Endothelial cell of umbilical vein (primary cell): ENCODE measurements at regions not wholly inside any gene's neighbourhood (a gene's known extent, or its start where the extent isn't known, plus 50 kb on each side); places are given as distances from the start of the nearest gene placed in this dataset.

Experiments used
- BruUV-seq: library from RNA; stranded (reverse); fragments of 400-500 nt; replicated peaks from 2 replicates; lab custom pipeline; 2021; lab: Mats Ljungman, UMichigan
- CTCF ChIA-PET: fragments of 300-600, 350-600 bp; sonication (Branson Sonifier 250); formaldehyde crosslinking; loops from one replicate; lab custom pipeline; 2021; ENCODE audit warnings: antibody characterized with exemption, inconsistent platforms; lab: Charles Lee
- POLR2A ChIA-PET: fragments of 300-600, 350-600 bp; sonication (Branson Sonifier 250); formaldehyde crosslinking; loops from one replicate; lab custom pipeline; 2021; ENCODE audit warnings: antibody characterized with exemption, inconsistent platforms; lab: Charles Lee
- DNase-seq: peaks from one replicate; pipeline ENCODE4 v3.0.0-alpha.2; 2011; ENCODE audit warnings: low read depth, low spot score
- FAIRE-seq: peaks from 2 replicates; lab custom pipeline; 2011; peaks lifted over from hg19 to GRCh38; lab: Jason Lieb, UNC
- H2AFZ ChIP-seq: 2 replicates; pipeline ENCODE4 v1.6.0; 2012; ENCODE audit warnings: low read depth, low read length, control low read depth, inconsistent platforms
- H3K27ac ChIP-seq: 2 replicates; pipeline ENCODE4 v1.5.1; 2011; ENCODE audit warnings: low read depth, mild to moderate bottlenecking, control low read depth, low read length, moderate library complexity; ENCODE audit not compliant: insufficient read depth
- H3K27me3 ChIP-seq, 2 experiments: 2 replicates each; pipeline versions ENCODE4 v1.6.0 to v1.6.1; 2011; ENCODE audit warnings: low read length in 2 of 2, mixed read lengths in 1 of 2; ENCODE audit not compliant: control insufficient read depth in 2 of 2, insufficient read depth in 2 of 2
- H3K36me3 ChIP-seq, 2 experiments: 2 replicates in 1 of 2; 3 replicates in 1 of 2; pipeline ENCODE4 v1.5.1; 2011; ENCODE audit warnings: low read length in 2 of 2, mild to moderate bottlenecking in 1 of 2, moderate library complexity in 1 of 2; ENCODE audit not compliant: control insufficient read depth in 2 of 2, insufficient read depth in 2 of 2; ENCODE audit errors: extremely low read depth in 1 of 2
- H3K4me1 ChIP-seq: 3 replicates; pipeline ENCODE4 v1.5.1; 2011; ENCODE audit warnings: mild to moderate bottlenecking, low read length; ENCODE audit not compliant: control insufficient read depth, insufficient read depth; ENCODE audit errors: extremely low read depth
- H3K4me2 ChIP-seq: 2 replicates; pipeline ENCODE4 v1.6.1; 2011; ENCODE audit warnings: low read length, control low read depth, mixed read lengths; ENCODE audit not compliant: insufficient read depth
- H3K4me3 ChIP-seq, 3 experiments: fragments of 200-600 bp in 1 of 3; sonication (generic), shearing (Covaris generic) in 1 of 3; replicated peaks in 1 of 3; 2 replicates each; pipeline ENCODE4 v1.5.1; 2011 to 2016; ENCODE audit warnings: control low read depth in 3 of 3, low read length in 3 of 3, mild to moderate bottlenecking in 2 of 3, inconsistent platforms in 1 of 3, low read depth in 1 of 3, moderate library complexity in 1 of 3; ENCODE audit not compliant: insufficient read depth in 1 of 3
- H3K79me2 ChIP-seq: 2 replicates; pipeline ENCODE4 v1.6.0; 2012; ENCODE audit warnings: low read length, inconsistent platforms; ENCODE audit not compliant: control insufficient read depth, insufficient read depth
- H3K9ac ChIP-seq: replicated peaks from 2 replicates; pipeline ENCODE3; 2011; ENCODE audit warnings: low read length, control low read depth; ENCODE audit not compliant: insufficient read depth; ENCODE audit errors: extremely low read depth
- H3K9me1 ChIP-seq: replicated peaks from 3 replicates; pipeline ENCODE4 v1.6.0; 2011; ENCODE audit warnings: mild to moderate bottlenecking, low read length; ENCODE audit not compliant: control insufficient read depth, insufficient read depth; ENCODE audit errors: extremely low read depth
- H3K9me3 ChIP-seq: replicated peaks from 2 replicates; pipeline ENCODE4 v1.5.1; 2012; ENCODE audit warnings: low read length, inconsistent platforms; ENCODE audit not compliant: control insufficient read depth, insufficient read depth
- H4K20me1 ChIP-seq: replicated peaks from 2 replicates; pipeline ENCODE3; 2011; ENCODE audit warnings: mild to moderate bottlenecking, low read length; ENCODE audit not compliant: control insufficient read depth, insufficient read depth; ENCODE audit errors: extremely low read depth
- EZH2 ChIP-seq: IDR thresholded peaks from 2 replicates; pipeline ENCODE4 v1.6.1; 2012; ENCODE audit warnings: borderline replicate concordance, low read depth, mild to moderate bottlenecking, moderate library complexity, low read length, inconsistent platforms; ENCODE audit not compliant: severe bottlenecking
- GATA2 ChIP-seq: IDR thresholded peaks from 2 replicates; pipeline ENCODE4 v1.7.0; 2011; ENCODE audit warnings: low read depth, mild to moderate bottlenecking, moderate library complexity, mixed read lengths, low read length; ENCODE audit not compliant: insufficient read length, insufficient read depth
- JUN ChIP-seq: IDR thresholded peaks from 2 replicates; pipeline ENCODE4 v1.6.1; 2011; ENCODE audit warnings: borderline replicate concordance, low read depth; ENCODE audit not compliant: insufficient read length, insufficient read depth
- MAX ChIP-seq: IDR thresholded peaks from 2 replicates; pipeline ENCODE4 v1.6.1; 2011; ENCODE audit not compliant: insufficient read depth, insufficient read length
- MYC ChIP-seq: IDR thresholded peaks from one replicate; pipeline ENCODE4 v1.6.1; 2011; ENCODE audit warnings: mild to moderate bottlenecking, low read depth, low read length
- POLR2A ChIP-seq: IDR thresholded peaks from 2 replicates; pipeline ENCODE4 v1.6.1; 2012; ENCODE audit warnings: low read depth, mild to moderate bottlenecking, control low read depth, low read length
- POLR2AphosphoS5 ChIP-seq: IDR thresholded peaks from 2 replicates; pipeline ENCODE4 v1.6.1; 2012; ENCODE audit warnings: low read depth, mild to moderate bottlenecking, control low read depth, low read length, moderate library complexity; ENCODE audit not compliant: insufficient read depth
- dilution Hi-C: fragments of 300-500 bp; cut with MboI; formaldehyde crosslinking; loops from one replicate; pipeline ENCODE4 v1.15.0; 2019; ENCODE audit warnings: low sequenced_read_pairs; ENCODE audit not compliant: extremely low pct_ligation_motif_present
- intact Hi-C: fragments of 100-400 bp; cut with micrococcal nuclease; formaldehyde crosslinking; loops from one replicate; pipeline ENCODE4 v1.10.0; 2022

- ChIA-PET POLR2A (no interaction called here), CTCF (interaction anchor here (1.1 to 1.7 kb wide), 3 partner anchors 13 to 23 kb away, joined by 3 to 5 read pairs (median 4); no protein-coding TSS in a partner anchor)
- no peak overlapping the region for H3K4me3 ChIP-seq
- no peaks in the 10 kb centered on the region for H3K36me3 ChIP-seq
- no peak overlapping the region for H2AFZ ChIP-seq
- no peak overlapping the region for H3K9ac ChIP-seq
- FAIRE-seq = no peak
- no peaks in the 10 kb centered on the region for H3K27me3 ChIP-seq
- intact Hi-C loops (no loop called here), dilution Hi-C loops (no loop called here)
- DNase-seq = no peak
- no peaks in the 10 kb centered on the region for H3K9me3 ChIP-seq
- no peaks in the 10 kb centered on the region for H4K20me1 ChIP-seq
- H3K79me2 ChIP-seq = no peaks in the 10 kb centered on the region
- no peak overlapping the region for H3K27ac ChIP-seq
- no peaks in the 10 kb centered on the region for H3K4me1 ChIP-seq
- no peaks in the 10 kb centered on the region for H3K9me1 ChIP-seq
- no peak for TF ChIP-seq GATA2
- TF ChIP-seq JUN = no peak
- TF ChIP-seq MAX = no peak
- no peak for TF ChIP-seq MYC
- H3K4me2 ChIP-seq = no peak overlapping the region
- BruUV-seq = no TSS peak
Measured at GRCh38 chr10:120711860-120712259, 139.3 kb upstream of the WDR11 start.

GRCh38 chr10:120713573-120714205 lies 137.5 kb upstream of the WDR11 start:
- Histone ChIP-seq H2AFZ (no peak overlapping the region), H3K79me2 (no peaks in the 10 kb centered on the region), H3K9me1 (no peaks in the 10 kb centered on the region), H3K27ac (no peak overlapping the region), H3K4me3 (no peak overlapping the region), H3K4me1 (no peaks in the 10 kb centered on the region), H3K9me3 (no peaks in the 10 kb centered on the region), H3K36me3 (no peaks in the 10 kb centered on the region), H3K27me3 (no peaks in the 10 kb centered on the region), H3K9ac (no peak overlapping the region), H3K4me2 (no peak overlapping the region), H4K20me1 (no peaks in the 10 kb centered on the region)
- intact Hi-C loops (no loop called here), dilution Hi-C loops (no loop called here)
- no peak for TF ChIP-seq EZH2
- no peak for TF ChIP-seq GATA2
- no peak for TF ChIP-seq POLR2A
- TF ChIP-seq POLR2AphosphoS5 = no peak
- no peak for TF ChIP-seq MAX
- no TSS peak for BruUV-seq
- DNase-seq (no peak), FAIRE-seq (no peak)
- CTCF ChIA-PET = no interaction called here
- POLR2A ChIA-PET = no interaction called here
